H9 (cell line): ENCODE measurements at regions not wholly inside any gene's neighbourhood (a gene's known extent, or its start where the extent isn't known, plus 50 kb on each side); places are given as distances from the start of the nearest gene placed in this dataset.

Source experiments
- DNase-seq: peaks from one replicate; pipeline ENCODE4 v3.0.0-alpha.2; 2017
- H2AFZ ChIP-seq: one replicate; pipeline ENCODE4 v1.6.1; 2013; ENCODE audit warnings: mild to moderate bottlenecking, low read length, control low read depth, moderate library complexity
- H2AK5ac ChIP-seq: 2 replicates; pipeline ENCODE4 v1.6.1; 2013; ENCODE audit warnings: low read length, control low read depth, mixed read lengths; ENCODE audit not compliant: insufficient read length
- H2BK120ac ChIP-seq: one replicate; pipeline ENCODE4 v1.6.1; 2013; ENCODE audit warnings: low read depth, mild to moderate bottlenecking, low read length, control low read depth, inconsistent platforms; ENCODE audit not compliant: poor library complexity, severe bottlenecking
- H2BK12ac ChIP-seq: 2 replicates; pipeline ENCODE4 v1.6.1; 2013; ENCODE audit warnings: low read length, control low read depth, mixed read lengths, low read depth; ENCODE audit not compliant: insufficient read length
- H2BK15ac ChIP-seq: 2 replicates; pipeline ENCODE4 v1.6.1; 2013; ENCODE audit warnings: low read depth, low read length, control low read depth
- H2BK20ac ChIP-seq: one replicate; pipeline ENCODE4 v1.6.1; 2013; ENCODE audit warnings: low read depth, mild to moderate bottlenecking, low read length, control low read depth, inconsistent platforms; ENCODE audit not compliant: poor library complexity, severe bottlenecking
- H2BK5ac ChIP-seq: 2 replicates; pipeline ENCODE4 v1.6.1; 2013; ENCODE audit warnings: low read length, control low read depth, mixed read lengths; ENCODE audit not compliant: insufficient read length
- H3K14ac ChIP-seq: 2 replicates; pipeline ENCODE4 v1.6.1; 2013; ENCODE audit warnings: low read length, control low read depth; ENCODE audit not compliant: insufficient read depth
- H3K18ac ChIP-seq: 2 replicates; pipeline ENCODE4 v1.6.1; 2013; ENCODE audit warnings: low read depth, mild to moderate bottlenecking, mixed read lengths, low read length, control low read depth; ENCODE audit not compliant: insufficient read length
- H3K23ac ChIP-seq: 2 replicates; pipeline ENCODE4 v1.6.1; 2013; ENCODE audit warnings: low read length, control low read depth, mixed read lengths, low read depth; ENCODE audit not compliant: insufficient read length
- H3K23me2 ChIP-seq: 2 replicates; pipeline ENCODE4 v1.6.1; 2013; ENCODE audit warnings: low read depth, mild to moderate bottlenecking, mixed read lengths, low read length, control low read depth; ENCODE audit not compliant: insufficient read length, poor library complexity, severe bottlenecking
- H3K27ac ChIP-seq: 2 replicates; pipeline ENCODE4 v1.5.1; 2013; ENCODE audit warnings: low read length, control low read depth, mixed read lengths, low read depth; ENCODE audit not compliant: insufficient read length
- H3K27me3 ChIP-seq: 2 replicates; pipeline ENCODE4 v1.6.1; 2013; ENCODE audit warnings: low read length, control low read depth, inconsistent platforms; ENCODE audit not compliant: insufficient read depth
- H3K4ac ChIP-seq: 2 replicates; pipeline ENCODE4 v1.6.1; 2013; ENCODE audit warnings: low read depth, mild to moderate bottlenecking, control low read depth, inconsistent platforms, low read length, moderate library complexity
- H3K4me1 ChIP-seq: 2 replicates; pipeline ENCODE4 v1.6.1; 2013; ENCODE audit warnings: low read length, control low read depth, inconsistent platforms; ENCODE audit not compliant: insufficient read depth
- H3K4me2 ChIP-seq: 2 replicates; pipeline ENCODE4 v1.6.1; 2013; ENCODE audit warnings: low read length, control low read depth, mixed read lengths; ENCODE audit not compliant: insufficient read length, insufficient read depth
- H3K56ac ChIP-seq: 2 replicates; pipeline ENCODE4 v1.6.1; 2013; ENCODE audit warnings: low read depth, mild to moderate bottlenecking, mixed read lengths, low read length, control low read depth; ENCODE audit not compliant: insufficient read length
- H3K79me1 ChIP-seq: 2 replicates; pipeline ENCODE4 v1.6.1; 2013; ENCODE audit warnings: low read depth, mild to moderate bottlenecking, moderate library complexity, low read length, control low read depth, inconsistent platforms; ENCODE audit not compliant: insufficient read depth, poor library complexity, severe bottlenecking
- H3K79me2 ChIP-seq: 2 replicates; pipeline ENCODE4 v1.6.1; 2013; ENCODE audit warnings: low read length, control low read depth, inconsistent platforms; ENCODE audit not compliant: insufficient read depth
- H3K9ac ChIP-seq: 2 replicates; pipeline ENCODE4 v1.6.1; 2013; ENCODE audit warnings: low read length, control low read depth, mixed read lengths; ENCODE audit not compliant: insufficient read length; ENCODE audit errors: extremely low read depth
- H3K9me3 ChIP-seq: one replicate; pipeline ENCODE4 v1.6.1; 2013; ENCODE audit warnings: low read depth, low read length, inconsistent platforms; ENCODE audit not compliant: control insufficient read depth
- H3T11ph ChIP-seq: one replicate; pipeline ENCODE4 v1.6.1; 2013; ENCODE audit warnings: mild to moderate bottlenecking, low read length, control low read depth, inconsistent platforms
- H4K20me1 ChIP-seq: one replicate; pipeline ENCODE4 v1.6.1; 2013; ENCODE audit not compliant: control insufficient read depth, insufficient read length, insufficient read depth
- H4K5ac ChIP-seq: 2 replicates; pipeline ENCODE4 v1.6.1; 2013; ENCODE audit warnings: low read depth, mild to moderate bottlenecking, mixed read lengths, low read length, control low read depth; ENCODE audit not compliant: insufficient read length
- H4K8ac ChIP-seq: replicated peaks from 2 replicates; pipeline ENCODE4 v1.6.1; 2013; ENCODE audit warnings: low read length, control low read depth, mixed read lengths, low read depth; ENCODE audit not compliant: insufficient read length
- H4K91ac ChIP-seq: 2 replicates; pipeline ENCODE4 v1.6.1; 2013; ENCODE audit warnings: low read depth, mild to moderate bottlenecking, moderate library complexity, mixed read lengths, low read length, control low read depth; ENCODE audit not compliant: insufficient read length
- H3K27ac Mint-ChIP-seq, 3 experiments: 2 replicates in 2 of 3; 3 replicates in 1 of 3; pipeline ENCODE4 v1.8.0; 2020 to 2021; ENCODE audit warnings: mixed read lengths in 3 of 3, mild to moderate bottlenecking in 1 of 3, moderate library complexity in 1 of 3
- H3K27me3 Mint-ChIP-seq: 2 replicates; pipeline ENCODE4 v1.8.0; 2021; ENCODE audit warnings: low read depth, mild to moderate bottlenecking, moderate library complexity, mixed read lengths
- H3K36me3 Mint-ChIP-seq, 3 experiments: 2 replicates in 2 of 3; 3 replicates in 1 of 3; pipeline ENCODE4 v1.8.0; 2020 to 2021; ENCODE audit warnings: low read depth in 3 of 3, mixed read lengths in 3 of 3; ENCODE audit not compliant: insufficient read depth in 1 of 3
- H3K4me1 Mint-ChIP-seq, 2 experiments: 2 replicates each; pipeline ENCODE4 v1.8.0; 2020; ENCODE audit warnings: mixed read lengths in 2 of 2
- H3K4me3 Mint-ChIP-seq, 2 experiments: 2 replicates in 1 of 2; 3 replicates in 1 of 2; pipeline ENCODE4 v1.8.0; 2020 to 2021; ENCODE audit warnings: mild to moderate bottlenecking in 2 of 2, mixed read lengths in 2 of 2, moderate library complexity in 1 of 2
- H3K9me3 Mint-ChIP-seq, 2 experiments: 2 replicates in 1 of 2; 3 replicates in 1 of 2; pipeline ENCODE4 v1.8.0; 2020; ENCODE audit warnings: mild to moderate bottlenecking in 2 of 2, mixed read lengths in 2 of 2, moderate library complexity in 1 of 2
- WGBS: extraction: QIAGEN DNeasy Blood & Tissue Kit; methylation state at CpG from one replicate; pipeline ENCODE4 v1.1.7; 2013; ENCODE audit warnings: missing lambda C conversion rate, low lambda C conversion rate, mixed read lengths; ENCODE audit not compliant: insufficient read length; ENCODE audit errors: extremely low coverage; 5-methylcytosine and 5-hydroxymethylcytosine counted together
- TF ChIP-seq, protein P1 (sequence below): fragments of 200-600 bp; sonication (generic); conservative IDR thresholded peaks from 3 replicates; pipeline ENCODE4 v1.8.0; 2021; ENCODE audit warnings: antibody characterized with exemption, mild to moderate bottlenecking

DNA sequence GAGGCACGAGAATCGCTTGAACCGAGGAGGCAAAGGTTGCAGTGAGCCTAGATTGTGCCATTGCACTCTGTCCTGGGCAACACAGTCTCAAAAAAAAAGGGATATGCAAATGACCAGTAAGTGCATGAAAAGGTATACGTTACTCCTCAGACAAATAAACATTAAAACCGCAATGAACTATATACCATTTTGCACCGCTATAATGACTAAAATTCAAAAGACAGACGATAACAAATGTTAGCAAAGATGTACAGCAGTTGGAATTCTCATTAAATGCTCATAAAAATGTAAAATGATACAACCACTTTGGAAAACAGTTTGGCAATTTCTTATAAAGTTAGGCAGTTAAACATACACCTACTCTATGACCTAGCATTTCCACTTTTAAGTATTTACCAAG is 67.4 kb upstream of the MSH6 start:
- Histone ChIP-seq H3K79me2 (no peaks in the 10 kb centered on the region), H3K4me2 (no peak overlapping the region), H3K27me3 (no peaks in the 10 kb centered on the region), H4K91ac (no peak overlapping the region), H3T11ph (no peak overlapping the region), H3K9me3 (no peaks in the 10 kb centered on the region), H4K20me1 (no peaks in the 10 kb centered on the region), H2BK15ac (no peak overlapping the region), H2AK5ac (no peak overlapping the region), H2AFZ (no peak overlapping the region), H3K14ac (no peak overlapping the region), H2BK12ac (no peak overlapping the region), H3K4me1 (no peaks in the 10 kb centered on the region), H3K9ac (no peak overlapping the region), H2BK20ac (no peak overlapping the region), H4K8ac (no peak overlapping the region), H3K23ac (no peak overlapping the region), H3K27ac (no peak overlapping the region), H4K5ac (no peak overlapping the region), H3K79me1 (no peaks in the 10 kb centered on the region), H2BK120ac (no peak overlapping the region), H3K18ac (no peak overlapping the region), H3K56ac (no peak overlapping the region), H3K23me2 (no peaks in the 10 kb centered on the region), H2BK5ac (no peak overlapping the region), H3K4ac (no peak overlapping the region)
- no peak overlapping the region for H3K4me3 Mint-ChIP-seq
- H3K4me1 Mint-ChIP-seq, result peaks cover 5 to 7% of the 10 kb centered on the region in 2 experiments; a peak in 2 of 4 replicates
- H3K9me3 Mint-ChIP-seq, result peaks cover 18 to 20% of the 10 kb centered on the region in 2 experiments
- no peak overlapping the region for H3K27ac Mint-ChIP-seq
- no peaks in the 10 kb centered on the region for H3K27me3 Mint-ChIP-seq
- no peak for DNase-seq
- no CpG with 5 or more reads among the region's 7 CpGs for WGBS
- TF ChIP-seq, protein P1, sequence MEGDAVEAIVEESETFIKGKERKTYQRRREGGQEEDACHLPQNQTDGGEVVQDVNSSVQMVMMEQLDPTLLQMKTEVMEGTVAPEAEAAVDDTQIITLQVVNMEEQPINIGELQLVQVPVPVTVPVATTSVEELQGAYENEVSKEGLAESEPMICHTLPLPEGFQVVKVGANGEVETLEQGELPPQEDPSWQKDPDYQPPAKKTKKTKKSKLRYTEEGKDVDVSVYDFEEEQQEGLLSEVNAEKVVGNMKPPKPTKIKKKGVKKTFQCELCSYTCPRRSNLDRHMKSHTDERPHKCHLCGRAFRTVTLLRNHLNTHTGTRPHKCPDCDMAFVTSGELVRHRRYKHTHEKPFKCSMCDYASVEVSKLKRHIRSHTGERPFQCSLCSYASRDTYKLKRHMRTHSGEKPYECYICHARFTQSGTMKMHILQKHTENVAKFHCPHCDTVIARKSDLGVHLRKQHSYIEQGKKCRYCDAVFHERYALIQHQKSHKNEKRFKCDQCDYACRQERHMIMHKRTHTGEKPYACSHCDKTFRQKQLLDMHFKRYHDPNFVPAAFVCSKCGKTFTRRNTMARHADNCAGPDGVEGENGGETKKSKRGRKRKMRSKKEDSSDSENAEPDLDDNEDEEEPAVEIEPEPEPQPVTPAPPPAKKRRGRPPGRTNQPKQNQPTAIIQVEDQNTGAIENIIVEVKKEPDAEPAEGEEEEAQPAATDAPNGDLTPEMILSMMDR, result no peak
- H3K36me3 Mint-ChIP-seq, result peaks cover 10 to 22% (median 13%) of the 10 kb centered on the region in 3 experiments
